ENCODE measurements at regions not wholly inside any gene's neighbourhood (a gene's known extent, or its start where the extent isn't known, plus 50 kb on each side); places are given as distances from the start of the nearest gene placed in this dataset.

- intact Hi-C loops (cut with DNase I): loop anchor here in 3 of 10 donors (10.0 kb wide), 3 partner anchors 94 to 794 kb away; partner anchors contain the start of gene WLS (in 1 of the 3)
- no peaks in the 10 kb centered on the region for H3K36me3 ChIP-seq
- no peak for ATAC-seq
- WGBS, 4 donors: 46 to 56% (median 49%) methylated on average over 1 of the region's 1 CpG
- no peaks in the 10 kb centered on the region for H3K27me3 ChIP-seq
- peaks cover 0 to 11% (median 0%) of the 10 kb centered on the region in 12 donors for H3K4me1 ChIP-seq
- no peak overlapping the region for H3K27ac ChIP-seq
- no peak for DNase-seq
- H3K4me3 ChIP-seq: no peak overlapping the region
- no peaks in the 10 kb centered on the region for H3K9me3 ChIP-seq
- TF ChIP-seq POLR2A (IDR thresholded peaks at IDR 0.05): no peak
- TF ChIP-seq CTCF (IDR thresholded peaks at IDR 0.05): no peak
Measured at GRCh38 chr1:68329096-68329835, 96.9 kb upstream of the WLS start.

GRCh38 chr1:68328490-68328889, 96.2 kb upstream of the WLS start:
- TF ChIP-seq POLR2A (IDR thresholded peaks at IDR 0.05): no peak
- no peak for TF ChIP-seq CTCF (IDR thresholded peaks at IDR 0.05)
- ATAC-seq (no peak), DNase-seq (no peak)
- Histone ChIP-seq H3K4me1 (peaks cover 0 to 11% (median 0%) of the 10 kb centered on the region in 12 donors), H3K9me3 (no peaks in the 10 kb centered on the region), H3K27ac (no peak overlapping the region), H3K27me3 (no peaks in the 10 kb centered on the region), H3K4me3 (no peak overlapping the region), H3K36me3 (no peaks in the 10 kb centered on the region)
- intact Hi-C loops (cut with DNase I): loop anchor here in 3 of 10 donors (10.0 kb wide), 3 partner anchors 94 to 794 kb away; partner anchors contain the start of gene WLS (in 1 of the 3)
- 95 to 100% (median 98%) methylated on average over 1 of the region's 1 CpG for WGBS, 4 donors

GRCh38 chr1:68327414-68327813, 95.1 kb upstream of the WLS start:
- Histone ChIP-seq H3K27ac (peak overlapping the region in 1 of 12 donors; percentile 16), H3K36me3 (no peaks in the 10 kb centered on the region), H3K9me3 (no peaks in the 10 kb centered on the region), H3K27me3 (no peaks in the 10 kb centered on the region), H3K4me3 (no peak overlapping the region), H3K4me1 (peaks cover 0 to 11% (median 0%) of the 10 kb centered on the region in 12 donors)
- no peak for DNase-seq
- peak in 3 of 4 donors; percentile 13 to 61 (median 20) for ATAC-seq
- WGBS, 4 donors: 36 to 62% (median 48%) methylated on average over 3 of the region's 3 CpGs
- intact Hi-C loops (cut with DNase I): loop anchor here in 3 of 10 donors (10.0 kb wide), 3 partner anchors 93 to 793 kb away; partner anchors contain the start of gene WLS (in 1 of the 3)
- no peak for TF ChIP-seq CTCF (IDR thresholded peaks at IDR 0.05)
- TF ChIP-seq POLR2A (IDR thresholded peaks at IDR 0.05): no peak

- Histone ChIP-seq H3K9me3 (no peaks in the 10 kb centered on the region), H3K36me3 (no peaks in the 10 kb centered on the region), H3K4me3 (no peak overlapping the region), H3K27me3 (no peaks in the 10 kb centered on the region), H3K4me1 (peaks cover 0 to 11% (median 0%) of the 10 kb centered on the region in 12 donors), H3K27ac (peak overlapping the region in 1 of 12 donors; percentile 16)
- ATAC-seq (no peak), DNase-seq (no peak)
- WGBS, 4 donors: 83 to 95% (median 89%) methylated on average over 2 of the region's 2 CpGs
- no peak for TF ChIP-seq POLR2A (IDR thresholded peaks at IDR 0.05)
- intact Hi-C loops (cut with DNase I): loop anchor here in 3 of 10 donors (10.0 kb wide), 3 partner anchors 92 to 792 kb away; partner anchors contain the start of gene WLS (in 1 of the 3)
Measured at GRCh38 chr1:68326481-68326880, 94.2 kb upstream of the WLS start.
